Testis (tissue), 2 donors: ENCODE measurements at regions not wholly inside any gene's neighbourhood (a gene's known extent, or its start where the extent isn't known, plus 50 kb on each side); places are given as distances from the start of the nearest gene placed in this dataset.

Source experiments
- DNase-seq: peaks from one replicate; pipeline ENCODE4 v3.0.0-alpha.2; 2019
- H3K27ac ChIP-seq, 2 donors: fragments of 200-600 bp; sonication (generic); one replicate each; pipeline ENCODE4 v1.5.1; 2019
- H3K27me3 ChIP-seq: fragments of 200-600 bp; sonication (generic); one replicate; pipeline ENCODE4 v1.5.1; 2019
- H3K36me3 ChIP-seq: fragments of 200-600 bp; sonication (generic); one replicate; pipeline ENCODE4 v1.5.1; 2017; ENCODE audit warnings: low read depth; ENCODE audit errors: missing control alignments
- H3K4me1 ChIP-seq: fragments of 200-600 bp; sonication (generic); one replicate; pipeline ENCODE4 v1.5.1; 2019
- H3K4me3 ChIP-seq, 2 donors: fragments of 200-600 bp; sonication (generic); one replicate each; pipeline ENCODE4 v1.5.1; 2017 to 2019
- H3K9me3 ChIP-seq: fragments of 200-600 bp; sonication (generic); one replicate; pipeline ENCODE4 v1.5.1; 2017
- POLR2A ChIP-seq: fragments of 450-650 bp; IDR thresholded peaks from one replicate; pipeline ENCODE4 v1.6.1; 2017; ENCODE audit warnings: antibody characterized with exemption, mild to moderate bottlenecking, moderate library complexity
- WGBS, 2 donors: methylation state at CpG; one replicate each; pipeline ENCODE4 v1.1.5; 2018; 5-methylcytosine and 5-hydroxymethylcytosine counted together
- intact Hi-C: fragments of 100-400 bp; cut with DNase I; formaldehyde crosslinking; loops from one replicate; pipeline ENCODE4 v1.15.1; 2023; ENCODE audit warnings: low total_unique reads
- TF ChIP-seq, protein P1 (sequence below), 3 experiments: fragments of 450-650 bp in 2 of 3; fragments of 200-600 bp in 1 of 3; sonication (generic) in 1 of 3; IDR thresholded peaks; one replicate each; pipeline ENCODE4 v1.5.1; 2016 to 2019; ENCODE audit warnings: antibody characterized with exemption in 3 of 3, mild to moderate bottlenecking in 2 of 3, moderate library complexity in 1 of 3

DNA sequence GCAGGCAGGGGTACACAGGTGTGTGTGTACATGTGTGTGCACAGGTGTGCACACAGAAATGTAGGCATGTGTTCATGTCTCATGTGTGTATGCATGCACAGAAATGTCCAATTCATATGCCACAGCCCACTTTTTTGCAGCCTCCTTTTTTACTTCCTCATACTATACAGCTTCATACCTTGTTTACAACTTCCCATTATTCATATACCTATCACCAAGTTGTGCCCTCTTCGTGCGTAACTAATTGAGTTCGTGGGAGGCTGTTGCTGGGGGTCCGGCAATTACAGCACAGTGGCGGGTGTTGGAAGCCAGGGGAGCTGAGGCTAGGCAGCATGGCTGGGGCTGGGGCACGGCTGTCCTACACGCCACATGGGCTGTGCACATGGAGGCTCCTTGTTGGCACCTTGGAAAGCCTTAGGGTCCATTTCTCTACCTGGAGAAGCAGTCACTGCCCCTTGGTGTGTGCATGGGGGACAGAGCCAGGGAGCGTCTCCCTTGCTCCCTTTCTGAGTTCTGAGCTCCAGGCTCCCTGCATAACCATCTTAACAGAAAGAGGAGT is 266.7 kb downstream of the ENGASE start:
- intact Hi-C loops: no loop called here
- TF ChIP-seq, protein P1, sequence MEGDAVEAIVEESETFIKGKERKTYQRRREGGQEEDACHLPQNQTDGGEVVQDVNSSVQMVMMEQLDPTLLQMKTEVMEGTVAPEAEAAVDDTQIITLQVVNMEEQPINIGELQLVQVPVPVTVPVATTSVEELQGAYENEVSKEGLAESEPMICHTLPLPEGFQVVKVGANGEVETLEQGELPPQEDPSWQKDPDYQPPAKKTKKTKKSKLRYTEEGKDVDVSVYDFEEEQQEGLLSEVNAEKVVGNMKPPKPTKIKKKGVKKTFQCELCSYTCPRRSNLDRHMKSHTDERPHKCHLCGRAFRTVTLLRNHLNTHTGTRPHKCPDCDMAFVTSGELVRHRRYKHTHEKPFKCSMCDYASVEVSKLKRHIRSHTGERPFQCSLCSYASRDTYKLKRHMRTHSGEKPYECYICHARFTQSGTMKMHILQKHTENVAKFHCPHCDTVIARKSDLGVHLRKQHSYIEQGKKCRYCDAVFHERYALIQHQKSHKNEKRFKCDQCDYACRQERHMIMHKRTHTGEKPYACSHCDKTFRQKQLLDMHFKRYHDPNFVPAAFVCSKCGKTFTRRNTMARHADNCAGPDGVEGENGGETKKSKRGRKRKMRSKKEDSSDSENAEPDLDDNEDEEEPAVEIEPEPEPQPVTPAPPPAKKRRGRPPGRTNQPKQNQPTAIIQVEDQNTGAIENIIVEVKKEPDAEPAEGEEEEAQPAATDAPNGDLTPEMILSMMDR (IDR thresholded peaks at IDR 0.05): no peak
- no peak for TF ChIP-seq POLR2A
- no peaks in the 10 kb centered on the region for H3K9me3 ChIP-seq
- H3K27me3 ChIP-seq: no peaks in the 10 kb centered on the region
- H3K36me3 ChIP-seq: no peaks in the 10 kb centered on the region
- no peak for DNase-seq
- no peak overlapping the region for H3K4me3 ChIP-seq
- WGBS, 2 donors: 67 to 71% methylated on average over 8 of the region's 8 CpGs
- H3K27ac ChIP-seq: no peak overlapping the region
- H3K4me1 ChIP-seq: no peaks in the 10 kb centered on the region

DNA sequence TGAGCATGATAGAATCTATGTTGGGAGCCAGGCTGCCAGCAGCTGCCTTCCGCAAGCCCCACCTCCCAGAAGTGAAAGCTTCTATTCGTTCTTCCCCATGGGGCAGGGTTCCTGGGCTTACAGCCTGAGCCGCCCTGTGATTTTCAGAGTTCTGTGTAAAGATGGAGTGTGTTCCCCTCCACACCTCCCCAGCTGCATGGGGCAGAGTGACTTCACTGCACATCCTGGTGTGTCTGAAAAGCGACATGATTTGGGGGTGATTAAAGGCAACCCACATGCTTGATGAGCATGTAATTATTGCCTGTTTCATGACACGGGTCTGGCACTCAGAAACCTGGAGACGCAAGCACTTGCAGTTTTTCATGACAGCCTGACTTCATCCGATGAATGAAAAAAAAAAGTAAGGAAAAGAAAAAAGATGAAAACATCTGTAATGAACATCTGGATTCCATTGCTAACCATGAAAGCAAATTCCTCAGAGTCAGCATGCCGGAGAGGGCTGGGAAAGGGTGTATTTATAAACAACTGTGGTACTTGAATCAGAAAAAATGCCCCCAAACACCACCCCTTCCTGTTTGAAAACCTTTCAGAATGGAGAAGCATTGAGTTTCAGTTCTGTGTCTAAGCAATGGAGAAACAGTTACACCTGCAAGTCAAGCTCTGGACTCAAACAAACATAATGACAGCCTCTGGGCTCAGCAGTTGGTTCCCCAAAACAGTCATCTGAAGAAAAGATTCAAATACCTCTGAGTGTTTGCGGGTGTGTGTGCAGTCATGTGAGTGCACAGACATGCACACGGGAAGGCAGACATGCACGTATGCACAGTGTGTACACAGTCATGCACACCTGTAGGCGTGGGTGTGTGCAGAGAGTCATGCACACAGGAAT is 266.0 kb downstream of the ENGASE start:
- Histone ChIP-seq H3K4me3 (no peak overlapping the region), H3K27me3 (no peaks in the 10 kb centered on the region), H3K9me3 (no peaks in the 10 kb centered on the region), H3K4me1 (no peaks in the 10 kb centered on the region), H3K36me3 (no peaks in the 10 kb centered on the region), H3K27ac (no peak overlapping the region)
- intact Hi-C loops: no loop called here
- no peak for TF ChIP-seq POLR2A
- TF ChIP-seq, protein P1 (IDR thresholded peaks at IDR 0.05): no peak
- WGBS, 2 donors: 80 to 81% methylated on average over 12 of the region's 12 CpGs
- DNase-seq: no peak

DNA sequence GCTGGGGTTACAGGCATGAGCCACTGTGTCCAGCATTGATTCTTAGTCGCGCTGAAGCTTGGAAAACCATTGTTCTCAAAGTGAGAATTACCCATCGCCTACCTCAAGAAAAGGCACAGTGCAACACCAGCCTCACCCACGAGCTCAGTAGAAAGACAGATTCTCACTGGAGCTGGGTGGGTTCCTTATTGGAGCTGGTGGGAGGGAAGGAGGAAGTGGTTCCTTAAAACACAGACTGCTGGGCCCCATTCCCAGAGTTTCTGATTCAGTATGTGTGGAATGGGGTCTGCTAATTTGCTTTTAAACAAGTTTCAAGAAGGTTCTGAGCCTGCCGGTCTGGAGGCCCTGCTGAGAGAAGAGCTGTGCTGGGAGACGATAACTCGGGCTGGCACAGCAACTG is 264.7 kb downstream of the ENGASE start:
- Histone ChIP-seq H3K36me3 (no peaks in the 10 kb centered on the region), H3K4me1 (no peaks in the 10 kb centered on the region), H3K9me3 (no peaks in the 10 kb centered on the region), H3K4me3 (no peak overlapping the region), H3K27me3 (no peaks in the 10 kb centered on the region), H3K27ac (no peak overlapping the region)
- 74 to 81% methylated on average over 7 of the region's 7 CpGs for WGBS, 2 donors
- TF ChIP-seq POLR2A: no peak
- TF ChIP-seq, protein P1 (IDR thresholded peaks at IDR 0.05): no peak
- no peak for DNase-seq
- intact Hi-C loops: no loop called here

DNA sequence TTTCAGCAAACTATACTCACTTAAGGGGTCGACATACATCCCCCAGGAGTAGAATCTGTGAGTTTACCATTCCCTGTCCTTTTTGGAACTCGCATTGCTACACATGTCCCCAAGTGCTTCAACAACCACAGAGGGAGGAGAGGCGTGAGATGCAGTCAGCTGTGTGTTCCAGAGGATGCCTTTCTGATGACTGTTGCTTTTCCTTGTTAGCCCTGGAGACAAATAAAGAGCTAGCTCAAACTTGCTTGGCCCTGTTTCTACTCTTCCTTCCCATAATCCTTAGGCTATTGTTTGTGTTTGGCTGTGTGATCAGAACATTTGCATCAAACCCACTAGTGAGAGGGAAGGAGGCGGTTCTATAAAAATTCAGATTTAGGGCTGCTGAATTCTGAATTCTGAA is 264.0 kb downstream of the ENGASE start:
- intact Hi-C loops: no loop called here
- Histone ChIP-seq H3K36me3 (no peaks in the 10 kb centered on the region), H3K27me3 (no peaks in the 10 kb centered on the region)

More for the DNA sequence above, 264.0 kb downstream of the ENGASE start:
- H3K27ac ChIP-seq: no peak overlapping the region
- H3K9me3 ChIP-seq: no peaks in the 10 kb centered on the region
- TF ChIP-seq, protein P1 (IDR thresholded peaks at IDR 0.05): no peak
- 69 to 71% methylated on average over 4 of the region's 4 CpGs for WGBS, 2 donors
- no peak overlapping the region for H3K4me3 ChIP-seq
- H3K4me1 ChIP-seq: no peaks in the 10 kb centered on the region
- DNase-seq: no peak
